NK-92 treated with Interleukin-12 subunit alpha and Interleukin-12 subunit beta, amount 100 ng/mL, for 24 hours (cell line): ENCODE measurements at regions not wholly inside any gene's neighbourhood (a gene's known extent, or its start where the extent isn't known, plus 50 kb on each side); places are given as distances from the start of the nearest gene placed in this dataset.

Experiments used
- DNase-seq: peaks from one replicate; lab custom pipeline; 2025; lab: John Stamatoyannopoulos, UW

GRCh38 chrX:40166582-40166981, 68.8 kb upstream of the BCOR start:
- no peak for DNase-seq

- DNase-seq: no peak
Observed at GRCh38 chrX:40165861-40166260, 68.1 kb upstream of the BCOR start.

- DNase-seq: no peak
Observed at GRCh38 chrX:40165206-40165605, 67.4 kb upstream of the BCOR start.

GRCh38 chrX:40164751-40165150, 67.0 kb upstream of the BCOR start:
- DNase-seq: no peak

- no peak for DNase-seq
Observed at GRCh38 chrX:40158036-40158706, 60.4 kb upstream of the BCOR start.

GRCh38 chrX:40157228-40158035, 59.7 kb upstream of the BCOR start:
- DNase-seq: no peak

GRCh38 chrX:40156470-40157227, 58.9 kb upstream of the BCOR start:
- DNase-seq: no peak

GRCh38 chrX:40155589-40156469, 58.1 kb upstream of the BCOR start:
- no peak for DNase-seq

GRCh38 chrX:40154853-40155588, 57.3 kb upstream of the BCOR start:
- no peak for DNase-seq

GRCh38 chrX:40154250-40154852, 56.6 kb upstream of the BCOR start:
- no peak for DNase-seq

- peak; percentile 40 for DNase-seq
Observed at GRCh38 chrX:40153345-40154249, 55.8 kb upstream of the BCOR start.

GRCh38 chrX:40152741-40153344, 55.1 kb upstream of the BCOR start:
- no peak for DNase-seq

- no peak for DNase-seq
Observed at GRCh38 chrX:40152173-40152711, 54.5 kb upstream of the BCOR start.

- no peak for DNase-seq
Observed at GRCh38 chrX:40151211-40152172, 53.7 kb upstream of the BCOR start.

- DNase-seq: no peak
Observed at GRCh38 chrX:40150503-40150902, 52.7 kb upstream of the BCOR start.

- DNase-seq: no peak
Observed at GRCh38 chrX:40149286-40150175, 51.8 kb upstream of the BCOR start.
